Parathyroid adenoma (tissue), 2 donors: ENCODE measurements at regions not wholly inside any gene's neighbourhood (a gene's known extent, or its start where the extent isn't known, plus 50 kb on each side); places are given as distances from the start of the nearest gene placed in this dataset.

Experiments used
- H2AFZ ChIP-seq: fragments of 300-600 bp; sonication (generic); one replicate; pipeline ENCODE4 v1.7.0; 2017; ENCODE audit warnings: antibody characterized with exemption, mild to moderate bottlenecking
- H3K27ac ChIP-seq: fragments of 300-600 bp; sonication (generic); one replicate; pipeline ENCODE4 v1.7.0; 2017
- H3K27me3 ChIP-seq: fragments of 300-600 bp; sonication (generic); one replicate; pipeline ENCODE4 v1.7.0; 2017; ENCODE audit warnings: low read length; ENCODE audit not compliant: control insufficient read depth, insufficient read depth
- H3K36me3 ChIP-seq: fragments of 300-600 bp; sonication (generic); one replicate; pipeline ENCODE4 v1.7.0; 2017; ENCODE audit warnings: low read length; ENCODE audit not compliant: control insufficient read depth, insufficient read depth
- H3K4me1 ChIP-seq: fragments of 300-600 bp; sonication (generic); one replicate; pipeline ENCODE4 v1.7.0; 2017; ENCODE audit warnings: control low read depth
- H3K4me2 ChIP-seq: fragments of 300-600 bp; sonication (generic); one replicate; pipeline ENCODE4 v1.7.0; 2017; ENCODE audit warnings: low read length
- H3K4me3 ChIP-seq: fragments of 300-600 bp; sonication (generic); one replicate; pipeline ENCODE4 v1.7.0; 2017; ENCODE audit warnings: low read depth, low read length
- H3K79me2 ChIP-seq: fragments of 300-600 bp; sonication (generic); one replicate; pipeline ENCODE4 v1.7.0; 2017; ENCODE audit warnings: control low read depth
- H3K9ac ChIP-seq: fragments of 300-600 bp; sonication (generic); one replicate; pipeline ENCODE4 v1.7.0; 2017; ENCODE audit warnings: mild to moderate bottlenecking
- H3K9me3 ChIP-seq: fragments of 300-600 bp; sonication (generic); one replicate; pipeline ENCODE4 v1.7.0; 2017; ENCODE audit warnings: low read length; ENCODE audit not compliant: control insufficient read depth
- CTCF ChIP-seq: fragments of 300-600 bp; sonication (generic); IDR thresholded peaks from one replicate; pipeline ENCODE4 v1.7.0; 2017; ENCODE audit warnings: antibody characterized with exemption, mild to moderate bottlenecking
- donor health status: primary hyperparathyroidism.

GRCh38 chr10:91344117-91344856, 65.9 kb upstream of the HECTD2 start:
- Histone ChIP-seq H2AFZ (no peak overlapping the region), H3K27ac (no peak overlapping the region), H3K27me3 (no peaks in the 10 kb centered on the region), H3K36me3 (no peaks in the 10 kb centered on the region), H3K4me2 (no peak overlapping the region), H3K9ac (no peak overlapping the region), H3K79me2 (no peaks in the 10 kb centered on the region), H3K4me1 (no peaks in the 10 kb centered on the region), H3K4me3 (no peak overlapping the region), H3K9me3 (no peaks in the 10 kb centered on the region)
- TF ChIP-seq CTCF = no peak

GRCh38 chr10:91345716-91346115, 64.4 kb upstream of the HECTD2 start:
- H3K36me3 ChIP-seq = no peaks in the 10 kb centered on the region
- H3K27ac ChIP-seq = no peak overlapping the region
- no peaks in the 10 kb centered on the region for H3K4me1 ChIP-seq
- H3K79me2 ChIP-seq = no peaks in the 10 kb centered on the region
- no peaks in the 10 kb centered on the region for H3K27me3 ChIP-seq
- no peak overlapping the region for H2AFZ ChIP-seq
- no peak overlapping the region for H3K4me2 ChIP-seq
- H3K4me3 ChIP-seq = no peak overlapping the region
- no peak for TF ChIP-seq CTCF
- H3K9me3 ChIP-seq = no peaks in the 10 kb centered on the region
- no peak overlapping the region for H3K9ac ChIP-seq

- H2AFZ ChIP-seq = no peak overlapping the region
- H3K9me3 ChIP-seq = no peaks in the 10 kb centered on the region
- no peak overlapping the region for H3K4me2 ChIP-seq
- TF ChIP-seq CTCF = no peak
- no peaks in the 10 kb centered on the region for H3K79me2 ChIP-seq
- no peaks in the 10 kb centered on the region for H3K4me1 ChIP-seq
- H3K9ac ChIP-seq = no peak overlapping the region
- no peaks in the 10 kb centered on the region for H3K36me3 ChIP-seq
- no peaks in the 10 kb centered on the region for H3K27me3 ChIP-seq
- H3K4me3 ChIP-seq = no peak overlapping the region
- H3K27ac ChIP-seq = no peak overlapping the region
These were observed 62.6 kb upstream of the HECTD2 start for GRCh38 chr10:91347529-91347928.

- Histone ChIP-seq H3K9ac (no peak overlapping the region), H3K9me3 (no peaks in the 10 kb centered on the region), H3K79me2 (no peaks in the 10 kb centered on the region), H3K36me3 (no peaks in the 10 kb centered on the region), H3K27ac (no peak overlapping the region), H2AFZ (no peak overlapping the region), H3K27me3 (no peaks in the 10 kb centered on the region), H3K4me3 (no peak overlapping the region), H3K4me1 (no peaks in the 10 kb centered on the region), H3K4me2 (no peak overlapping the region)
- no peak for TF ChIP-seq CTCF
These were observed 60.8 kb upstream of the HECTD2 start for GRCh38 chr10:91349381-91349780.

GRCh38 chr10:91350651-91351081, 59.5 kb upstream of the HECTD2 start:
- H3K36me3 ChIP-seq = no peaks in the 10 kb centered on the region
- no peaks in the 10 kb centered on the region for H3K79me2 ChIP-seq
- no peaks in the 10 kb centered on the region for H3K4me1 ChIP-seq
- H3K4me3 ChIP-seq = no peak overlapping the region
- no peaks in the 10 kb centered on the region for H3K27me3 ChIP-seq
- no peaks in the 10 kb centered on the region for H3K9me3 ChIP-seq
- no peak overlapping the region for H3K9ac ChIP-seq
- H2AFZ ChIP-seq = peak overlapping the region; percentile 44
- TF ChIP-seq CTCF = no peak
- H3K4me2 ChIP-seq = no peak overlapping the region
- H3K27ac ChIP-seq = no peak overlapping the region
